Astrocyte (in vitro differentiated cells and primary cell): ENCODE measurements at regions not wholly inside any gene's neighbourhood (a gene's known extent, or its start where the extent isn't known, plus 50 kb on each side); places are given as distances from the start of the nearest gene placed in this dataset.

Experiments used
- CTCF ChIP-seq: IDR thresholded peaks from 2 replicates; pipeline ENCODE4 v1.5.1; 2011; ENCODE audit warnings: low read depth, mild to moderate bottlenecking, inconsistent platforms, low read length, moderate library complexity; ENCODE audit not compliant: insufficient read depth
- EZH2 ChIP-seq: IDR thresholded peaks from 2 replicates; pipeline ENCODE4 v1.6.1; 2012; ENCODE audit warnings: mild to moderate bottlenecking, low read length, inconsistent platforms; ENCODE audit not compliant: insufficient read depth

GRCh38 chr13:87280139-87280538 is 391.0 kb upstream of the SLITRK5 start:
- no peak for TF ChIP-seq EZH2
- TF ChIP-seq CTCF = no peak
